OCI-LY1 (cell line): ENCODE measurements at regions not wholly inside any gene's neighbourhood (a gene's known extent, or its start where the extent isn't known, plus 50 kb on each side); places are given as distances from the start of the nearest gene placed in this dataset.

Source experiments
- H2AFZ ChIP-seq: fragments of 200-600 bp; sonication (generic), shearing (Covaris generic); 2 replicates; pipeline ENCODE4 v1.6.0; 2014; ENCODE audit warnings: antibody characterized with exemption, mild to moderate bottlenecking, low read length
- H3F3A ChIP-seq: fragments of 200-600 bp; sonication (generic), shearing (Covaris generic); 2 replicates; pipeline ENCODE4 v1.6.0; 2014; ENCODE audit warnings: mild to moderate bottlenecking, antibody characterized with exemption, low read length, moderate library complexity; ENCODE audit not compliant: insufficient read depth
- H3K27ac ChIP-seq: fragments of 200-600 bp; sonication (generic); 2 replicates; pipeline ENCODE4 v1.5.1; 2014; ENCODE audit warnings: low read length, mixed run types, mild to moderate bottlenecking, low read depth; ENCODE audit not compliant: poor library complexity, severe bottlenecking
- H3K27me3 ChIP-seq: fragments of 200-600 bp; sonication (generic); 2 replicates; pipeline ENCODE4 v1.6.0; 2014; ENCODE audit warnings: antibody characterized with exemption, mild to moderate bottlenecking, low read length, moderate library complexity; ENCODE audit not compliant: insufficient read depth
- H3K36me3 ChIP-seq: fragments of 200-600 bp; sonication (generic); 2 replicates; pipeline ENCODE4 v1.6.1; 2014; ENCODE audit warnings: mild to moderate bottlenecking, antibody characterized with exemption, low read length, moderate library complexity, mixed read lengths; ENCODE audit not compliant: insufficient read depth
- H3K4me1 ChIP-seq: fragments of 200-600 bp; sonication (generic); 2 replicates; pipeline ENCODE4 v1.5.1; 2014; ENCODE audit warnings: mild to moderate bottlenecking, low read length, moderate library complexity; ENCODE audit not compliant: insufficient read depth, severe bottlenecking
- H3K4me2 ChIP-seq: fragments of 200-600 bp; sonication (generic), shearing (Covaris generic); 2 replicates; pipeline ENCODE4 v1.6.1; 2014; ENCODE audit warnings: low read length
- H3K4me3 ChIP-seq: fragments of 200-600 bp; sonication (generic); 2 replicates; pipeline ENCODE4 v1.5.1; 2014; ENCODE audit warnings: low read length, low read depth, mild to moderate bottlenecking, mixed read lengths; ENCODE audit not compliant: poor library complexity, severe bottlenecking
- H3K79me2 ChIP-seq: fragments of 200-600 bp; shearing (Covaris generic); 2 replicates; pipeline ENCODE4 v1.6.1; 2016; ENCODE audit warnings: mixed run types, low read length, mixed read lengths; ENCODE audit not compliant: insufficient read depth
- H3K9ac ChIP-seq: fragments of 200-600 bp; sonication (generic), shearing (Covaris generic); 2 replicates; pipeline ENCODE4 v1.6.1; 2014; ENCODE audit warnings: mild to moderate bottlenecking, low read length, mixed read lengths
- H3K9me2 ChIP-seq: fragments of 200-600 bp; sonication (generic), shearing (Covaris generic); 2 replicates; pipeline ENCODE4 v1.6.1; 2014; ENCODE audit warnings: low read depth, mild to moderate bottlenecking, low read length, mixed read lengths
- H3K9me3 ChIP-seq: fragments of 200-600 bp; shearing (Covaris generic); 2 replicates; pipeline ENCODE4 v1.6.1; 2014; ENCODE audit warnings: low read length, mixed read lengths
- H4K20me1 ChIP-seq: fragments of 200-600 bp; sonication (generic), shearing (Covaris generic); 2 replicates; pipeline ENCODE4 v1.6.0; 2016; ENCODE audit warnings: mild to moderate bottlenecking, low read length; ENCODE audit not compliant: insufficient read depth
- CTCF ChIP-seq: fragments of 200-600 bp; sonication (generic), shearing (Covaris generic); IDR thresholded peaks from 2 replicates; pipeline ENCODE4 v1.5.1; 2017; ENCODE audit warnings: mild to moderate bottlenecking, antibody characterized with exemption, low read length, moderate library complexity, mixed read lengths
- EZH2 ChIP-seq: fragments of 200-600 bp; sonication (generic), shearing (Covaris generic); IDR thresholded peaks from 2 replicates; pipeline ENCODE4 v1.8.0; 2017; ENCODE audit warnings: borderline replicate concordance, mixed run types, mild to moderate bottlenecking, antibody characterized with exemption, low read length, moderate library complexity, mixed read lengths

- no peak overlapping the region for H2AFZ ChIP-seq
- no peak overlapping the region for H3K4me2 ChIP-seq
- H3K27me3 ChIP-seq: no peaks in the 10 kb centered on the region
- TF ChIP-seq CTCF: no peak
- TF ChIP-seq EZH2: no peak
- H3K9me2 ChIP-seq: no peaks in the 10 kb centered on the region
- H3K4me1 ChIP-seq: no peaks in the 10 kb centered on the region
- no peak overlapping the region for H3K9ac ChIP-seq
- no peaks in the 10 kb centered on the region for H4K20me1 ChIP-seq
- no peaks in the 10 kb centered on the region for H3K36me3 ChIP-seq
- no peaks in the 10 kb centered on the region for H3K79me2 ChIP-seq
- H3K4me3 ChIP-seq: no peak overlapping the region
- H3F3A ChIP-seq: no peaks in the 10 kb centered on the region
- H3K27ac ChIP-seq: no peak overlapping the region
- 0 out of 2 replicates have a peak, but pooled peaks cover 3% of the 10 kb centered on the region for H3K9me3 ChIP-seq
Measured at GRCh38 chr1:216953495-216953894, 230.3 kb upstream of the ESRRG start.

DNA sequence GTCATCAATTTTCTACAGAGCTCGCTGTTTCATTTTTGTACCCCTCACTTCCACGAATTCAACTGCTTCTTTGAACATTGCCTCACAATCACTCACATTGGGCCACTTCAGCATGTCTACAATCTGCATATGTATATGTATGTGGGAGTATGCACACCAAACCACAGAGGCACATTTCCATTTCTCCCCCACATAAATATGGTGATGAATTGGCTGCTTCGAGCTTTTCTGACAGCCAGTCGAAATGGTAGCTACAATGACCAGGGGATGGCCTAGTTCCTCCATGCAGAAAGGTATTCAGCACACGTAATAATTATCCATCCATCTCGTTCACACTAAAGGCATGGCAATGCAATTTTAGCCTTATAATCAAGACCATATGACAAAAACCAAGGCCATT is 229.6 kb upstream of the ESRRG start:
- Histone ChIP-seq H4K20me1 (no peaks in the 10 kb centered on the region), H3F3A (no peaks in the 10 kb centered on the region), H3K36me3 (no peaks in the 10 kb centered on the region), H3K9me2 (no peaks in the 10 kb centered on the region), H3K79me2 (no peaks in the 10 kb centered on the region), H3K4me3 (no peak overlapping the region), H3K4me1 (no peaks in the 10 kb centered on the region), H3K4me2 (no peak overlapping the region), H3K27ac (no peak overlapping the region), H3K9me3 (0 out of 2 replicates have a peak, but pooled peaks cover 3% of the 10 kb centered on the region), H3K9ac (no peak overlapping the region), H2AFZ (no peak overlapping the region), H3K27me3 (no peaks in the 10 kb centered on the region)
- TF ChIP-seq EZH2 (no peak), CTCF (no peak)

DNA sequence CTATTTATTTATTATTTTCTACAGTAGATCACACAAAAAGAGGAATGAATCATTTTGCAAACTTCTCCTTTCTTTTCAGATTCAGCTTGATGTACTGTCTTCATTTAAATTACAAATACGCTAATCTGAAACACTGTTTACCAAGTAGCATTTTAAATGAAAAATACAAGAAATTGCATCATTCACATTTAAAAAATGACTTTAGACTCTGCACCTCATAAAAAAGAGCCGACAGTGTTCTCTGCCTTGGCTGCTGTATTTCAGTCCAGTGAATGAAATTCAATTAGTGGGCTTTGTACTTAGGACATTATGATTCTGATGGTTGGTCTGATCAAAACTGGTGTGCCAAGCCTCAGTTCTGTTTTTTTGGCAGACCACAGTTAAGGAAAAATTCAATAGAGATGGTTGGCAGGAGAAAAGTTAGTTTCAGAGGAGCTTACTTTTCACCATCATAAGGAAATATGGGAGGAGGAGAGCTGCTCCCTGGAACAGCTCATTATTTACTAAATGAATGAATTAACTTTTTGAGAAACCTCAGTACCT is 222.4 kb upstream of the ESRRG start:
- Histone ChIP-seq H3K36me3 (no peaks in the 10 kb centered on the region), H3K4me3 (no peak overlapping the region), H3K9me3 (no peaks in the 10 kb centered on the region), H3K79me2 (no peaks in the 10 kb centered on the region), H3K4me2 (no peak overlapping the region), H4K20me1 (no peaks in the 10 kb centered on the region), H3F3A (no peaks in the 10 kb centered on the region), H3K4me1 (no peaks in the 10 kb centered on the region), H3K9ac (no peak overlapping the region), H3K27ac (no peak overlapping the region), H2AFZ (no peak overlapping the region), H3K27me3 (no peaks in the 10 kb centered on the region), H3K9me2 (no peaks in the 10 kb centered on the region)
- TF ChIP-seq CTCF: no peak
- TF ChIP-seq EZH2: no peak
